H1 (cell line): ENCODE measurements at regions not wholly inside any gene's neighbourhood (a gene's known extent, or its start where the extent isn't known, plus 50 kb on each side); places are given as distances from the start of the nearest gene placed in this dataset.

Experiments
- CHD2 ChIP-seq: IDR thresholded peaks from 2 replicates; pipeline ENCODE4 v1.6.1; 2012; ENCODE audit warnings: low read length, improper control_type of control experiment
- EP300 ChIP-seq, 2 experiments: IDR thresholded peaks; 1 replicate in 1 of 2; 2 replicates in 1 of 2; pipeline ENCODE4 v1.6.1; 2011 to 2012; ENCODE audit warnings: low read depth in 2 of 2, low read length in 2 of 2, mild to moderate bottlenecking in 2 of 2, borderline replicate concordance in 1 of 2, inconsistent platforms in 1 of 2, moderate library complexity in 1 of 2
- EZH2 ChIP-seq: fragments of 200-600 bp; sonication (generic); IDR thresholded peaks from 2 replicates; pipeline ENCODE4 v1.7.1; 2012; ENCODE audit warnings: low read depth, mild to moderate bottlenecking, moderate library complexity, low read length, inconsistent platforms; ENCODE audit not compliant: severe bottlenecking
- HDAC6 ChIP-seq: IDR thresholded peaks from one replicate; pipeline ENCODE4 v1.7.1; 2012; ENCODE audit warnings: low read depth, mild to moderate bottlenecking, inconsistent platforms, low read length, moderate library complexity
- MAFK ChIP-seq: IDR thresholded peaks from 2 replicates; pipeline ENCODE4 v1.6.1; 2012; ENCODE audit warnings: low read depth, mild to moderate bottlenecking, improper control_type of control experiment, low read length
- POLR2A ChIP-seq, 2 experiments: IDR thresholded peaks; 1 replicate in 1 of 2; 2 replicates in 1 of 2; pipeline ENCODE4 v1.6.1; 2011; ENCODE audit warnings: low read depth in 2 of 2, low read length in 2 of 2, mild to moderate bottlenecking in 2 of 2; ENCODE audit errors: control extremely low read depth in 1 of 2
- POLR2AphosphoS5 ChIP-seq: IDR thresholded peaks from 2 replicates; pipeline ENCODE4 v1.6.1; 2011; ENCODE audit warnings: low read depth, low read length
- RFX5 ChIP-seq: IDR thresholded peaks from 2 replicates; pipeline ENCODE4 v1.6.1; 2011; ENCODE audit warnings: low read depth, low read length, improper control_type of control experiment, borderline replicate concordance
- SRF ChIP-seq: IDR thresholded peaks from 2 replicates; pipeline ENCODE4 v1.6.1; 2011; ENCODE audit warnings: mild to moderate bottlenecking, low read depth, low read length, moderate library complexity
- YY1 ChIP-seq: IDR thresholded peaks from 2 replicates; pipeline ENCODE4 v1.6.1; 2011; ENCODE audit warnings: low read depth, mild to moderate bottlenecking, low read length
- TF ChIP-seq, protein P1 (sequence below): IDR thresholded peaks from 2 replicates; pipeline ENCODE4 v1.6.1; 2012; ENCODE audit warnings: inconsistent platforms
- TF ChIP-seq, protein P2 (sequence below), 3 experiments: IDR thresholded peaks; 1 replicate in 2 of 3; 2 replicates in 1 of 3; pipeline versions ENCODE4 v1.5.1 to v1.6.1; 2011; ENCODE audit warnings: low read length in 3 of 3, mild to moderate bottlenecking in 3 of 3, inconsistent platforms in 2 of 3, low read depth in 1 of 3, moderate library complexity in 1 of 3; ENCODE audit not compliant: insufficient read depth in 1 of 3; ENCODE audit errors: control extremely low read depth in 1 of 3
- TF ChIP-seq, protein P3 (sequence below): IDR thresholded peaks from 2 replicates; pipeline ENCODE4 v1.6.1; 2011; ENCODE audit warnings: low read length, improper control_type of control experiment

DNA sequence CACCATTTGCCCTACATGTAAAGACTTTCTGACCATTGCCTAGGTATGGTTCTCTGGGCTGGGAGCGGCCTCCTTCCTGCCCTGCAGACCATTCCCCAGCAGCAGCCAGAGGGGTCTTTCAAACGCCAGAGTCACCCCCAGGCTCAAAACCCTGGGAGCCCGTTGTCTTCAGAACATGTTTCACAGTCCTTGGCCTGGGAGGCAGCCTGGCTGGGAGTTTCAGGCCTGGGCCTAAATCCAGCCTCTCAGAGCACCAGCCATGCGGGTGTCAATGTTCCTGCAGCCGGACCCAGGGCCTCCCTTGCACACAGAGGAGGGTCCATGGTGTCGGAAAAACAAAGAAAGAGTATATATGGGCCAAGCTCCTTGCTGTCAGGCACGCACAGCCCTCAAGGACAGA lies 145.2 kb upstream of the FOXD4L5 start:
- TF ChIP-seq RFX5 = no peak
- TF ChIP-seq EZH2 = no peak
- TF ChIP-seq, protein P1, sequence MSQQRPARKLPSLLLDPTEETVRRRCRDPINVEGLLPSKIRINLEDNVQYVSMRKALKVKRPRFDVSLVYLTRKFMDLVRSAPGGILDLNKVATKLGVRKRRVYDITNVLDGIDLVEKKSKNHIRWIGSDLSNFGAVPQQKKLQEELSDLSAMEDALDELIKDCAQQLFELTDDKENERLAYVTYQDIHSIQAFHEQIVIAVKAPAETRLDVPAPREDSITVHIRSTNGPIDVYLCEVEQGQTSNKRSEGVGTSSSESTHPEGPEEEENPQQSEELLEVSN = no peak
- TF ChIP-seq, protein P2, sequence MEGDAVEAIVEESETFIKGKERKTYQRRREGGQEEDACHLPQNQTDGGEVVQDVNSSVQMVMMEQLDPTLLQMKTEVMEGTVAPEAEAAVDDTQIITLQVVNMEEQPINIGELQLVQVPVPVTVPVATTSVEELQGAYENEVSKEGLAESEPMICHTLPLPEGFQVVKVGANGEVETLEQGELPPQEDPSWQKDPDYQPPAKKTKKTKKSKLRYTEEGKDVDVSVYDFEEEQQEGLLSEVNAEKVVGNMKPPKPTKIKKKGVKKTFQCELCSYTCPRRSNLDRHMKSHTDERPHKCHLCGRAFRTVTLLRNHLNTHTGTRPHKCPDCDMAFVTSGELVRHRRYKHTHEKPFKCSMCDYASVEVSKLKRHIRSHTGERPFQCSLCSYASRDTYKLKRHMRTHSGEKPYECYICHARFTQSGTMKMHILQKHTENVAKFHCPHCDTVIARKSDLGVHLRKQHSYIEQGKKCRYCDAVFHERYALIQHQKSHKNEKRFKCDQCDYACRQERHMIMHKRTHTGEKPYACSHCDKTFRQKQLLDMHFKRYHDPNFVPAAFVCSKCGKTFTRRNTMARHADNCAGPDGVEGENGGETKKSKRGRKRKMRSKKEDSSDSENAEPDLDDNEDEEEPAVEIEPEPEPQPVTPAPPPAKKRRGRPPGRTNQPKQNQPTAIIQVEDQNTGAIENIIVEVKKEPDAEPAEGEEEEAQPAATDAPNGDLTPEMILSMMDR (IDR thresholded peaks at IDR 0.05; ENCODE audit: control extremely low read depth in 1 of 3, insufficient read depth in 1 of 3, low read depth in 1 of 3, low read length in 3 of 3) = no peak
- no peak for TF ChIP-seq HDAC6
- no peak for TF ChIP-seq POLR2A (IDR thresholded peaks at IDR 0.05; ENCODE audit: control extremely low read depth in 1 of 2, low read depth in 2 of 2, low read length in 2 of 2)
- no peak for TF ChIP-seq EP300 (IDR thresholded peaks at IDR 0.05; ENCODE audit: borderline replicate concordance in 1 of 2, low read depth in 2 of 2, low read length in 2 of 2)
- no peak for TF ChIP-seq YY1
- TF ChIP-seq POLR2AphosphoS5 = no peak
- TF ChIP-seq MAFK = no peak
- TF ChIP-seq SRF = no peak
- TF ChIP-seq, protein P3, sequence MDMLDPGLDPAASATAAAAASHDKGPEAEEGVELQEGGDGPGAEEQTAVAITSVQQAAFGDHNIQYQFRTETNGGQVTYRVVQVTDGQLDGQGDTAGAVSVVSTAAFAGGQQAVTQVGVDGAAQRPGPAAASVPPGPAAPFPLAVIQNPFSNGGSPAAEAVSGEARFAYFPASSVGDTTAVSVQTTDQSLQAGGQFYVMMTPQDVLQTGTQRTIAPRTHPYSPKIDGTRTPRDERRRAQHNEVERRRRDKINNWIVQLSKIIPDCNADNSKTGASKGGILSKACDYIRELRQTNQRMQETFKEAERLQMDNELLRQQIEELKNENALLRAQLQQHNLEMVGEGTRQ = no peak
- TF ChIP-seq CHD2 = no peak
